GM12891 (cell line): ENCODE measurements at regions not wholly inside any gene's neighbourhood (a gene's known extent, or its start where the extent isn't known, plus 50 kb on each side); places are given as distances from the start of the nearest gene placed in this dataset.

Experiments used
- POLR2A ChIP-seq: IDR thresholded peaks from 2 replicates; pipeline ENCODE4 v1.6.1; 2011; ENCODE audit warnings: low read depth, low read length, control low read depth
- POLR2AphosphoS5 ChIP-seq: IDR thresholded peaks from 2 replicates; pipeline ENCODE4 v1.6.1; 2011; ENCODE audit warnings: low read depth, low read length, control low read depth
- TAF1 ChIP-seq: IDR thresholded peaks from 2 replicates; pipeline ENCODE4 v1.6.1; 2011; ENCODE audit warnings: low read depth, low read length, control low read depth

DNA sequence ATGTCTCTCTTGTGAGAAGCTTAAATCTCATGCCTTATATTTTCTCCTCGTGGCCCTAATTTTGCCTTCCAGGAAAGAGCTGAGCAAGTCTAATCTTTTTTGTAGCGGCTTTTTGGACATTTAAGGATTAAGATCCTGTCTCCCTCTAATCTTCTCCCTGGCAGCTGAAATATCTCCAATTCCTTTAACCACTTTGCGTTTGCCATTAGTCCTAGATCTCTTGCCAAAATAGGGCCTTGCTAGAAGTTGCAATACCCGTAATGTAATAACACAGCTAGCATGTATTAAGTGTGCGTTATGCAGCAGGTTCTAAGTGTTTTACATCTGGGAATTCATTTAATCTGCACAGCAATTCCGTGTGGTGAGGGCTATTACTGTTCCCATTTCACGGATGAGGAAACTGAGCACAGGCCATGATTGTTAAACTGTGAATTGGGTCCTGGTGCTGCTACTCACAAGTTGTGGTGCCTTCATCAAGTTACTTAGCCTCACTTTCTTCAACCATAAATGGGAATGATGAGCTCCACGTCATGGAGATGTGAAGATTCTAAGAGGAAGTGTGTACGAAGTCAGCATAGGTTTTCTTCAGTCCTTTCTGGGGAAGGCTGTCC is 198.9 kb upstream of the ASIC2 start:
- TF ChIP-seq TAF1 (no peak), POLR2A (no peak), POLR2AphosphoS5 (no peak)
